ENCODE measurements at regions not wholly inside any gene's neighbourhood (a gene's known extent, or its start where the extent isn't known, plus 50 kb on each side); places are given as distances from the start of the nearest gene placed in this dataset.

DNA sequence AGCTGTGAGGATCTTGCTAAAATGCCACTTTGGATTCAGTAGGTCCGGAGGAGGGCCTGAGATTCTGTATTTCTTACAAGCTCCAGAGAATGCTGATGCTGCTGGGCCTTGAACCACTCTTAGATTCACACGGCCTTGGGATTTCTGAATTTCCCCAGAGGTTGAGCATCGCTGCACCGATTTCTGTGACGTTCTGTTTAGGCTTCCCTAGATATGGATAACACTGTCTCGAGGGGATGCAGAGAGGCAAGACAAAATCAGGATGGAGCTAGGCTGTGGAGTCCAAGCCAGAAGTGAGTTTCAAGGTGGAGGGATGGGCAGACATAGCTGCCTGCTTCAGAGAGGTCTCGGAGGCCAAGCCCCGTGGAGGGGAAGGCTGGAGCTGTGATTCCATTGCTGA lies 415.9 kb upstream of the PROX1 start:
- in situ Hi-C loops (cut with MboI; ENCODE audit: low sequenced_read_pairs, unreplicated experiment), result no loop called here
- DNase-seq (ENCODE audit: low spot score), result no peak
- TF ChIP-seq, protein P1, sequence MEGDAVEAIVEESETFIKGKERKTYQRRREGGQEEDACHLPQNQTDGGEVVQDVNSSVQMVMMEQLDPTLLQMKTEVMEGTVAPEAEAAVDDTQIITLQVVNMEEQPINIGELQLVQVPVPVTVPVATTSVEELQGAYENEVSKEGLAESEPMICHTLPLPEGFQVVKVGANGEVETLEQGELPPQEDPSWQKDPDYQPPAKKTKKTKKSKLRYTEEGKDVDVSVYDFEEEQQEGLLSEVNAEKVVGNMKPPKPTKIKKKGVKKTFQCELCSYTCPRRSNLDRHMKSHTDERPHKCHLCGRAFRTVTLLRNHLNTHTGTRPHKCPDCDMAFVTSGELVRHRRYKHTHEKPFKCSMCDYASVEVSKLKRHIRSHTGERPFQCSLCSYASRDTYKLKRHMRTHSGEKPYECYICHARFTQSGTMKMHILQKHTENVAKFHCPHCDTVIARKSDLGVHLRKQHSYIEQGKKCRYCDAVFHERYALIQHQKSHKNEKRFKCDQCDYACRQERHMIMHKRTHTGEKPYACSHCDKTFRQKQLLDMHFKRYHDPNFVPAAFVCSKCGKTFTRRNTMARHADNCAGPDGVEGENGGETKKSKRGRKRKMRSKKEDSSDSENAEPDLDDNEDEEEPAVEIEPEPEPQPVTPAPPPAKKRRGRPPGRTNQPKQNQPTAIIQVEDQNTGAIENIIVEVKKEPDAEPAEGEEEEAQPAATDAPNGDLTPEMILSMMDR (IDR thresholded peaks at IDR 0.05; ENCODE audit: borderline replicate concordance, control extremely low read depth, extremely low read depth, insufficient read depth, missing control alignments), result no peak

DNA sequence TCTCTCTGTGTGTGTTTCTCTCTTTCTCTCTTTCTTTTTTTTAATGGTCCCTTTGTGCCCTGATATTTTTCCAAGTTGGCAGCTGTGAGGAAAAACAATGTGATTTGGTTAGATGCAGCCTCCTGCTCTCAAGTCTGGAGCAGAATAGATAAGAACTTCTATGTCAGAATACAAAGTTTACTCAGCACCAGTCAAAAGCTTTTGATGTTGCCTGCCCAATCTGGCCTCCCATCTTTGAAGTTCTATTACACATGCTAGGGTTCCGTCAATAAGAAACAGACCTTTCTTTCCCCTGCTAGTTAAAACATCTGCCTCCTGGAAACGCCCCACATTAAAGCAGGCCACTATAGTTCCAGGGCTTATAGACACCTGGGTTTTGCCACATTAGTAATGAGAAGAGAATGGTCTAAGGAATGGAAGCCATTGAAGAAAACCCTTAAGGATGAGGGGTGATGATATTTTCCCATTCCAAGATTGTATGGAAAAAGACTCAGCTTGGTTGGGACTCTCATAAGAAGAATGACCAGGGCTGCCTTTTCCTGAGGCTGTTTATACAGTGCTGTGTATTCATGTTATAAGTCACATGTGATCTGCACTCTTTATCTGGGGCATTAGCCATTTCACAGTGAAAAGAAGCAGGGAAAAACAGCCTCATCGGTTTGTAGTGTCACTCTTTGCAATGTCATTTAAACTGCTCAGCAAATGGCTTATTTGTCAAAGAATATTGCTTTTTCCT lies 414.7 kb upstream of the PROX1 start:
- TF ChIP-seq, protein P1 (IDR thresholded peaks at IDR 0.05; ENCODE audit: borderline replicate concordance, control extremely low read depth, extremely low read depth, insufficient read depth, missing control alignments), result no peak
- in situ Hi-C loops (cut with MboI; ENCODE audit: low sequenced_read_pairs, unreplicated experiment), result no loop called here
- no peak for DNase-seq (ENCODE audit: low spot score)

DNA sequence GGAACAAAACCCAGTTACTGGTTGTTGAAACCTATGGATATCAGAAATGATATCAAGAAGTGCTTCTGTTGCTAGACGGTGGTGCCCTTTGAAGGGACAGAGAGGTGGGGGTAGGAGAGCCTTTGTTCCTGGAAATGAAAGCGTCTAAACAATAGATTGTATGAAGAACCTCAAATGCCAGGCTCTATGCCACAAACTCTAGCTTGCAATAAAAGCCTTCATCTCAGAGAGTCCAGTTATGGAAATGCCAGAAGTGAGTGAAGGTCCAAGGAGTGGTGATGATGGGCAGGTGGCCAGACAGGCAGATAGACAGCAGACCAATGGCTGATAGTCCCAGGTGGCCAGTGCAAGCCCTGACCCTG lies 414.1 kb upstream of the PROX1 start:
- no peak for DNase-seq (ENCODE audit: low spot score)
- TF ChIP-seq, protein P1 (IDR thresholded peaks at IDR 0.05; ENCODE audit: borderline replicate concordance, control extremely low read depth, extremely low read depth, insufficient read depth, missing control alignments), result no peak
- in situ Hi-C loops (cut with MboI; ENCODE audit: low sequenced_read_pairs, unreplicated experiment), result no loop called here

DNA sequence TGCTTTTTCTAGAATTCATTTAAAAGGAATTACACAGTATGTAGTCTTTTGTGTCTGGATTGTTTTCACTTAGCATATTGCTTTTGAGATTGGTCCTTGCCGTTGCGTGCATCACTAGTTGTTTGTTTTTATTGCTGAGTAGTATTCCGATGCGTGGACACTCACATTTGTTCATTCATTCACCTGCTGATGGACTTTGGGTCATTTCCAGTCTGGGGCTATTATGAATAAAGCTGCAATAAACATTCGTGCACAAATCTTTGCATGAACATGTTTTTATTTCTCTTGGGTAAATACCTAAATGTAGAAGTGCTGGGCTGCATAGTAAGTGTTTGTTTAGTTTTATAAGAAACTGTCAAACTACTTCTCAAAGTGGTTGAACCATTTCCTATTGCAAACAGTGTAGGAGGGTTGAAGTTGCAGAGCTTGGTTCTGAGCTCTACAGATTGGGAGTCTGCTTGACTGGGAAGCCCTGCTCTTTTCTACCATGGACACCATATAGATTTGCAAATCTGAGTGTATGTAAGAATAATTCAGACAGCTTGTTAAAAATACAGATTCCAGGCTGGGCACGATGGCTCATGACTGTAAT lies 404.7 kb upstream of the PROX1 start:
- in situ Hi-C loops (cut with MboI; ENCODE audit: low sequenced_read_pairs, unreplicated experiment), result no loop called here
- no peak for DNase-seq (ENCODE audit: low spot score)
- TF ChIP-seq, protein P1 (IDR thresholded peaks at IDR 0.05; ENCODE audit: borderline replicate concordance, control extremely low read depth, extremely low read depth, insufficient read depth, missing control alignments), result no peak

DNA sequence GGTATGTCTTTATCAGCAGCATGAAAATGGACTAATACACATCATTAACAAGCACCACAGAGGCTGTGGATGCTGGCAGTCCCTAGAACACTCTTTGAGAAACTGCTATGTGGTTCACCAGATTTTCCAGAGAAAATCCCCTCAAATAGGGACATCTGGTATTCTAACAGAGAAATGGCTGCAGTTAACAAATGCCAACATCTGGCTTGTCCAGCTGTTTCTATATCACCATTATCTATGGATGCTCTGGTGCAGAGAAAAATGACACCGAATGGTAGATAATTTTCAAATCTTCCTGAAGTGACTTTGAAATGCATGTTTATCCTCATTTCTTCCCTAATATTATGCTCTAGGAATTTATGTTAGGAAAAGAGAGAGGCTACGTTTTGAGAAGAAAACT lies 403.5 kb upstream of the PROX1 start:
- no peak for DNase-seq (ENCODE audit: low spot score)
- TF ChIP-seq, protein P1 (IDR thresholded peaks at IDR 0.05; ENCODE audit: borderline replicate concordance, control extremely low read depth, extremely low read depth, insufficient read depth, missing control alignments), result no peak
- in situ Hi-C loops (cut with MboI; ENCODE audit: low sequenced_read_pairs, unreplicated experiment), result no loop called here

DNA sequence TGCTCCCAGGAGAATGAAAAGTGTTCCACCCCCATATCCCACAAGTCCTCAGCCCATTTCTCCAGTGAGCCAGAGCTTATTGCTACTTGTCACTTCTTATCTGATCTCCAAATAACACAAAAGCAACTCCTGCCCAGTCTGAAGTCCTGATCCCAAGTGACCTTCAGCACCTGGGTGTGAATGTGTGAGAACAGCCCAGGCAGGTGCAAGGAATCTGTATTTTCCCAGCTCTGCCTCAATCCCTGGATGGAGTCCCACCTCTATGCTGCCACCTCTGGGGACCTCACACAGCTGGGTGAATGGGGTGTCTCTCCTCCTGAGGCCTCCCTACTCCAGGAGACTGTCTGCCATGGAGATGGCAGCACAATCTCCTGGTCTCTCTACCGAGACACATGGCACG lies 402.4 kb upstream of the PROX1 start:
- in situ Hi-C loops (cut with MboI; ENCODE audit: low sequenced_read_pairs, unreplicated experiment), result no loop called here
- TF ChIP-seq, protein P1 (IDR thresholded peaks at IDR 0.05; ENCODE audit: borderline replicate concordance, control extremely low read depth, extremely low read depth, insufficient read depth, missing control alignments), result no peak
- DNase-seq (ENCODE audit: low spot score), result no peak
